Ishikawa (cell line): ENCODE measurements at regions not wholly inside any gene's neighbourhood (a gene's known extent, or its start where the extent isn't known, plus 50 kb on each side); places are given as distances from the start of the nearest gene placed in this dataset.

Source experiments
- CEBPB ChIP-seq: IDR thresholded peaks from 2 replicates; pipeline ENCODE4 v1.6.1; 2012
- CREB1 ChIP-seq: IDR thresholded peaks from 2 replicates; pipeline ENCODE4 v1.6.1; 2012; ENCODE audit warnings: low read depth
- EP300 ChIP-seq: IDR thresholded peaks from 2 replicates; pipeline ENCODE4 v1.6.1; 2012; ENCODE audit warnings: borderline replicate concordance
- FOXM1 ChIP-seq: IDR thresholded peaks from 2 replicates; pipeline ENCODE4 v1.6.1; 2012; ENCODE audit warnings: low read depth, borderline replicate concordance
- NFIC ChIP-seq: IDR thresholded peaks from 2 replicates; pipeline ENCODE4 v1.6.1; 2012
- TAF1 ChIP-seq: IDR thresholded peaks from 2 replicates; pipeline ENCODE4 v1.6.1; 2012; ENCODE audit warnings: low read depth, mild to moderate bottlenecking
- YY1 ChIP-seq: IDR thresholded peaks from 2 replicates; pipeline ENCODE4 v1.6.1; 2012; ENCODE audit warnings: low read depth
- TF ChIP-seq, protein P1 (sequence below): IDR thresholded peaks from 2 replicates; pipeline ENCODE4 v1.6.1; 2012; ENCODE audit warnings: low read depth, mild to moderate bottlenecking
- TF ChIP-seq, protein P2 (sequence below): IDR thresholded peaks from 2 replicates; pipeline ENCODE4 v1.6.1; 2012

DNA sequence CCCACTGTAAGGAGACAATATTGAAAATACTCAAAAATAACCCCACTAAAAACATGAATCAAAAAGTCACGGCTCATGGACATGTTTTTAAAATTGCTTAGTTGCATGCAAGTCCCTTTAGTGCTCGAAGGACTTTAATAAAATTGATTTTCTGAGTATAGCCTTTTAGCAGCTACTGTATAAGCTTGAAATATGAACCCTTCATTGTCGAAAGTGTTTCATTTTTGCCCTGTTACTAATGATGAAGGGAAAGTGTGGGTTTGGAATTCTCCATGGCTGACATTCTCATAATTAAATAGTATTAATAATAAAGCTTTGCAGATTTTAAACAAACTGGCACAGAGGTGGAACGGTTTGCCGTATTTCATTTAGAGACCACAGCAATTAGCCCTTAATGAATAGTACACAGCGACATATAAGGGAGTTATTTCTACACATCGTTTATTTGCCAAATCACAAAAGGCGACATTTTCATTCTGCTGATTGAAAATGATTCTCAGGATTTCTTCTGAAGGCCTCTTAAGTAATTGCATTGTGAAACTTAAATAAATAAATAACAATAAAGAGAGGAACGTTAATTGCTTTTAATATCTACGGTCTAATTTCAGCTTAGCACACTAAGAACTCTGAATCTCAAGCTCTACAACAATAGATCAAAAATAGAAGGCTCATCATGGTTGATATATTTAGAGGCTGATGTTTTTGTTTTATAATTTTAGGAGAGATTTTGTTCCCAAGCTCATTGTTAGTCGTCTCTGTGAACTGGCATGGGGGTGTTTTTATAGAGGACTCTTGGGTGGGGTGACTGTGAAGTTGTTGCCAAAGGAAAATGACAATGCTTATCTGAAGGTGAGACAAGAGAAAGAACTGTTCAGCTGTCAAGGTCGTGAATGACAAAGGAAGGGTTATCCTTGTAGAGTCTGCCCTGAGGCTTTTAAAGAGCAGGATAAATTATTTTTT is 60.6 kb downstream of the IRX6 start:
- no peak for TF ChIP-seq YY1
- TF ChIP-seq, protein P1, sequence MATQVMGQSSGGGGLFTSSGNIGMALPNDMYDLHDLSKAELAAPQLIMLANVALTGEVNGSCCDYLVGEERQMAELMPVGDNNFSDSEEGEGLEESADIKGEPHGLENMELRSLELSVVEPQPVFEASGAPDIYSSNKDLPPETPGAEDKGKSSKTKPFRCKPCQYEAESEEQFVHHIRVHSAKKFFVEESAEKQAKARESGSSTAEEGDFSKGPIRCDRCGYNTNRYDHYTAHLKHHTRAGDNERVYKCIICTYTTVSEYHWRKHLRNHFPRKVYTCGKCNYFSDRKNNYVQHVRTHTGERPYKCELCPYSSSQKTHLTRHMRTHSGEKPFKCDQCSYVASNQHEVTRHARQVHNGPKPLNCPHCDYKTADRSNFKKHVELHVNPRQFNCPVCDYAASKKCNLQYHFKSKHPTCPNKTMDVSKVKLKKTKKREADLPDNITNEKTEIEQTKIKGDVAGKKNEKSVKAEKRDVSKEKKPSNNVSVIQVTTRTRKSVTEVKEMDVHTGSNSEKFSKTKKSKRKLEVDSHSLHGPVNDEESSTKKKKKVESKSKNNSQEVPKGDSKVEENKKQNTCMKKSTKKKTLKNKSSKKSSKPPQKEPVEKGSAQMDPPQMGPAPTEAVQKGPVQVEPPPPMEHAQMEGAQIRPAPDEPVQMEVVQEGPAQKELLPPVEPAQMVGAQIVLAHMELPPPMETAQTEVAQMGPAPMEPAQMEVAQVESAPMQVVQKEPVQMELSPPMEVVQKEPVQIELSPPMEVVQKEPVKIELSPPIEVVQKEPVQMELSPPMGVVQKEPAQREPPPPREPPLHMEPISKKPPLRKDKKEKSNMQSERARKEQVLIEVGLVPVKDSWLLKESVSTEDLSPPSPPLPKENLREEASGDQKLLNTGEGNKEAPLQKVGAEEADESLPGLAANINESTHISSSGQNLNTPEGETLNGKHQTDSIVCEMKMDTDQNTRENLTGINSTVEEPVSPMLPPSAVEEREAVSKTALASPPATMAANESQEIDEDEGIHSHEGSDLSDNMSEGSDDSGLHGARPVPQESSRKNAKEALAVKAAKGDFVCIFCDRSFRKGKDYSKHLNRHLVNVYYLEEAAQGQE = no peak
- no peak for TF ChIP-seq EP300
- TF ChIP-seq, protein P2, sequence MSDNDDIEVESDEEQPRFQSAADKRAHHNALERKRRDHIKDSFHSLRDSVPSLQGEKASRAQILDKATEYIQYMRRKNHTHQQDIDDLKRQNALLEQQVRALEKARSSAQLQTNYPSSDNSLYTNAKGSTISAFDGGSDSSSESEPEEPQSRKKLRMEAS = no peak
- TF ChIP-seq TAF1 = no peak
- TF ChIP-seq CREB1 = no peak
- TF ChIP-seq NFIC = no peak
- no peak for TF ChIP-seq FOXM1
- TF ChIP-seq CEBPB = no peak
